MCF 10A (cell line): ENCODE measurements at regions not wholly inside any gene's neighbourhood (a gene's known extent, or its start where the extent isn't known, plus 50 kb on each side); places are given as distances from the start of the nearest gene placed in this dataset.

Experiments used
- BruUV-seq: library from RNA; stranded (reverse); fragments of 400-500 nt; replicated peaks from 2 replicates; lab custom pipeline; 2021; lab: Mats Ljungman, UMichigan
- CTCF ChIA-PET: fragments of 300-600 bp; sonication (Branson Sonifier 250); formaldehyde crosslinking; extraction: SDS; loops from one replicate; lab custom pipeline; 2021; ENCODE audit warnings: antibody characterized with exemption, inconsistent platforms; lab: Yijun Ruan, JAX
- POLR2A ChIA-PET: fragments of 300-600, 350-650 bp; sonication (Branson Sonifier 250); formaldehyde crosslinking; extraction: SDS; loops from one replicate; lab custom pipeline; 2020; ENCODE audit warnings: antibody characterized with exemption, inconsistent platforms; lab: Yijun Ruan, JAX
- DNase-seq: peaks from one replicate; pipeline ENCODE4 v3.0.0-alpha.2; 2018; ENCODE audit not compliant: unreplicated experiment
- H3K27ac Mint-ChIP-seq: one replicate; pipeline ENCODE4 v1.8.0; 2022; ENCODE audit warnings: mild to moderate bottlenecking, low read depth, mixed read lengths; ENCODE audit not compliant: unreplicated experiment
- H3K27me3 Mint-ChIP-seq: one replicate; pipeline ENCODE4 v1.8.0; 2022; ENCODE audit warnings: mixed read lengths; ENCODE audit not compliant: insufficient read depth, unreplicated experiment
- H3K36me3 Mint-ChIP-seq: one replicate; pipeline ENCODE4 v1.8.0; 2022; ENCODE audit warnings: mild to moderate bottlenecking, moderate library complexity, mixed read lengths; ENCODE audit not compliant: insufficient read depth, unreplicated experiment
- H3K4me1 Mint-ChIP-seq: one replicate; pipeline ENCODE4 v1.8.0; 2022; ENCODE audit warnings: mixed read lengths; ENCODE audit not compliant: insufficient read depth, unreplicated experiment
- H3K4me3 Mint-ChIP-seq: one replicate; pipeline ENCODE4 v1.8.0; 2022; ENCODE audit warnings: mild to moderate bottlenecking, moderate library complexity, mixed read lengths; ENCODE audit not compliant: unreplicated experiment
- H3K9me3 Mint-ChIP-seq: one replicate; pipeline ENCODE4 v1.8.0; 2022; ENCODE audit warnings: mixed read lengths; ENCODE audit not compliant: unreplicated experiment
- CTCF ChIP-seq: fragments of 200-600 bp; IDR thresholded peaks from one replicate; pipeline ENCODE4 v1.8.0; 2022; ENCODE audit warnings: antibody characterized with exemption, mild to moderate bottlenecking; ENCODE audit not compliant: unreplicated experiment
- intact Hi-C: fragments of 100-400 bp; cut with micrococcal nuclease; formaldehyde crosslinking; loops from 2 replicates; pipeline ENCODE4 v1.14.1; 2022

GRCh38 chr4:123731035-123731434 lies 334.4 kb downstream of the SPRY1 start:
- no peak for DNase-seq

GRCh38 chr4:123737156-123737555 lies 340.6 kb downstream of the SPRY1 start:
- Mint-ChIP-seq H3K27ac (no peak overlapping the region), H3K9me3 (peaks cover 5% of the 10 kb centered on the region), H3K27me3 (no peaks in the 10 kb centered on the region), H3K36me3 (no peaks in the 10 kb centered on the region), H3K4me1 (no peaks in the 10 kb centered on the region), H3K4me3 (no peak overlapping the region)
- CTCF ChIA-PET: no interaction called here
- no peak for TF ChIP-seq CTCF
- BruUV-seq: no TSS peak
- POLR2A ChIA-PET: no interaction called here
- no peak for DNase-seq
- intact Hi-C loops: no loop called here

More at GRCh38 chr4:123731035-123731434, 334.4 kb downstream of the SPRY1 start:
- H3K27ac Mint-ChIP-seq: no peak overlapping the region
- H3K27me3 Mint-ChIP-seq: no peaks in the 10 kb centered on the region
- CTCF ChIA-PET: no interaction called here
- peaks cover 10% of the 10 kb centered on the region for H3K9me3 Mint-ChIP-seq
- H3K4me3 Mint-ChIP-seq: no peak overlapping the region
- POLR2A ChIA-PET: no interaction called here
- BruUV-seq: no TSS peak
- H3K4me1 Mint-ChIP-seq: no peaks in the 10 kb centered on the region
- no peaks in the 10 kb centered on the region for H3K36me3 Mint-ChIP-seq
- no peak for TF ChIP-seq CTCF
- intact Hi-C loops: no loop called here

- ChIA-PET POLR2A (no interaction called here), CTCF (no interaction called here)
- TF ChIP-seq CTCF: no peak
- peaks cover under 1% of the 10 kb centered on the region for H3K9me3 Mint-ChIP-seq
- intact Hi-C loops: no loop called here
- no peaks in the 10 kb centered on the region for H3K27me3 Mint-ChIP-seq
- no peak for DNase-seq
- no peak overlapping the region for H3K4me3 Mint-ChIP-seq
- H3K36me3 Mint-ChIP-seq: no peaks in the 10 kb centered on the region
- H3K27ac Mint-ChIP-seq: no peak overlapping the region
- no peaks in the 10 kb centered on the region for H3K4me1 Mint-ChIP-seq
- BruUV-seq: no TSS peak
These were observed 343.2 kb downstream of the SPRY1 start for GRCh38 chr4:123739806-123740205.

GRCh38 chr4:123740236-123740635 lies 343.6 kb downstream of the SPRY1 start:
- H3K9me3 Mint-ChIP-seq: no peaks in the 10 kb centered on the region
- intact Hi-C loops: no loop called here
- no peak overlapping the region for H3K27ac Mint-ChIP-seq
- ChIA-PET POLR2A (no interaction called here), CTCF (no interaction called here)
- H3K36me3 Mint-ChIP-seq: no peaks in the 10 kb centered on the region
- no peak overlapping the region for H3K4me3 Mint-ChIP-seq
- no peak for TF ChIP-seq CTCF
- H3K27me3 Mint-ChIP-seq: no peaks in the 10 kb centered on the region
- no peaks in the 10 kb centered on the region for H3K4me1 Mint-ChIP-seq
- DNase-seq: no peak
- no TSS peak for BruUV-seq
